OCI-LY1 (cell line): ENCODE measurements at regions not wholly inside any gene's neighbourhood (a gene's known extent, or its start where the extent isn't known, plus 50 kb on each side); places are given as distances from the start of the nearest gene placed in this dataset.

ENCODE experiments used
- EZH2 ChIP-seq: fragments of 200-600 bp; sonication (generic), shearing (Covaris generic); IDR thresholded peaks from 2 replicates; pipeline ENCODE4 v1.8.0; 2017; ENCODE audit warnings: borderline replicate concordance, mixed run types, mild to moderate bottlenecking, antibody characterized with exemption, low read length, moderate library complexity, mixed read lengths
- TF ChIP-seq, protein P1 (sequence below): fragments of 200-600 bp; sonication (generic), shearing (Covaris generic); IDR thresholded peaks from 2 replicates; pipeline ENCODE4 v1.5.1; 2017; ENCODE audit warnings: mild to moderate bottlenecking, antibody characterized with exemption, low read length, moderate library complexity, mixed read lengths

DNA sequence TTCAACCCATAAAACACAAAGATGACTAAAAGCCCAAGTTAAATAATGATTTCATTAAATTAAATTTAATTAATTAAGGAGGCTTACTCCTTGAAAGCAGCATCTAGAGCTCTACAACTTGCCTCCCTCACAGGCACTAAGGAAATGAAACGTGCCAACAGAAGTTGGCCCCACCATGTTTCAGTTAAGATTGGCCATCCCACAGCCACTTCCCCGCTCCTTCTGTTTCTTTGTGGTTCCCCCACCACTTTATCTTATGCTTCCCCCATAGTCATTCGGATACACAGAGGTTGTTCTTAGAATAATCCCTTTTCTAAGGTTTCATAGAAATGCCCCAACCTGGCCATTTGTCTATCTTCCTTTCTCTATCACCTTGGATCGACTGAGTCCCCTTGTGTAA lies 101.6 kb upstream of the RIOK3 start:
- TF ChIP-seq, protein P1, sequence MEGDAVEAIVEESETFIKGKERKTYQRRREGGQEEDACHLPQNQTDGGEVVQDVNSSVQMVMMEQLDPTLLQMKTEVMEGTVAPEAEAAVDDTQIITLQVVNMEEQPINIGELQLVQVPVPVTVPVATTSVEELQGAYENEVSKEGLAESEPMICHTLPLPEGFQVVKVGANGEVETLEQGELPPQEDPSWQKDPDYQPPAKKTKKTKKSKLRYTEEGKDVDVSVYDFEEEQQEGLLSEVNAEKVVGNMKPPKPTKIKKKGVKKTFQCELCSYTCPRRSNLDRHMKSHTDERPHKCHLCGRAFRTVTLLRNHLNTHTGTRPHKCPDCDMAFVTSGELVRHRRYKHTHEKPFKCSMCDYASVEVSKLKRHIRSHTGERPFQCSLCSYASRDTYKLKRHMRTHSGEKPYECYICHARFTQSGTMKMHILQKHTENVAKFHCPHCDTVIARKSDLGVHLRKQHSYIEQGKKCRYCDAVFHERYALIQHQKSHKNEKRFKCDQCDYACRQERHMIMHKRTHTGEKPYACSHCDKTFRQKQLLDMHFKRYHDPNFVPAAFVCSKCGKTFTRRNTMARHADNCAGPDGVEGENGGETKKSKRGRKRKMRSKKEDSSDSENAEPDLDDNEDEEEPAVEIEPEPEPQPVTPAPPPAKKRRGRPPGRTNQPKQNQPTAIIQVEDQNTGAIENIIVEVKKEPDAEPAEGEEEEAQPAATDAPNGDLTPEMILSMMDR, result no peak
- TF ChIP-seq EZH2, result no peak
